ENCODE measurements at regions not wholly inside any gene's neighbourhood (a gene's known extent, or its start where the extent isn't known, plus 50 kb on each side); places are given as distances from the start of the nearest gene placed in this dataset.

DNA sequence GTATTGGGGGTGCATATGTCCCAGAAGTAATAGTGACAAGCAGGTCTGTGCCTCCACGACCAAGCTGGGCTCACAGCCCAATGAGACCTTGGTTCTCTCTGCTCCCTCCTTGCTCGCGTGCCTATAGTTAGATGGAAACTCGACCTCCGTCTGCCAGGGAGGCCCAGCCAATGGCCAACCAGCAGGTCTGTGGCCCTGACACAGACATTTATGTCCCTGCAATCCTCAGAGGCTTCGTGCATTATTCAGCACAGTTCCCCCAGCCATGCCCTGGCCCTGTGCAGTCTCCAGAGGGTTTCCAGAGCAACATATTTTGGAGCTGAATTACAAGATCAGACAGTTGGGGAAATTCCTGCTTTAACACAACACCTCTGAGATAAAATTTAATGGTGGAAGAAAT, 105.1 kb downstream of the UQCRFS1 start:
- Mint-ChIP-seq H3K4me1 (peaks cover 21% of the 10 kb centered on the region), H3K27me3 (ENCODE audit: low read depth, poor library complexity) (peaks cover 34% of the 10 kb centered on the region), H3K36me3 (ENCODE audit: low read depth) (no peaks in the 10 kb centered on the region), H3K9me3 (no peaks in the 10 kb centered on the region), H3K4me3 (no peak overlapping the region), H3K27ac (no peak overlapping the region)
- no peak for DNase-seq
- TF ChIP-seq, protein P1, sequence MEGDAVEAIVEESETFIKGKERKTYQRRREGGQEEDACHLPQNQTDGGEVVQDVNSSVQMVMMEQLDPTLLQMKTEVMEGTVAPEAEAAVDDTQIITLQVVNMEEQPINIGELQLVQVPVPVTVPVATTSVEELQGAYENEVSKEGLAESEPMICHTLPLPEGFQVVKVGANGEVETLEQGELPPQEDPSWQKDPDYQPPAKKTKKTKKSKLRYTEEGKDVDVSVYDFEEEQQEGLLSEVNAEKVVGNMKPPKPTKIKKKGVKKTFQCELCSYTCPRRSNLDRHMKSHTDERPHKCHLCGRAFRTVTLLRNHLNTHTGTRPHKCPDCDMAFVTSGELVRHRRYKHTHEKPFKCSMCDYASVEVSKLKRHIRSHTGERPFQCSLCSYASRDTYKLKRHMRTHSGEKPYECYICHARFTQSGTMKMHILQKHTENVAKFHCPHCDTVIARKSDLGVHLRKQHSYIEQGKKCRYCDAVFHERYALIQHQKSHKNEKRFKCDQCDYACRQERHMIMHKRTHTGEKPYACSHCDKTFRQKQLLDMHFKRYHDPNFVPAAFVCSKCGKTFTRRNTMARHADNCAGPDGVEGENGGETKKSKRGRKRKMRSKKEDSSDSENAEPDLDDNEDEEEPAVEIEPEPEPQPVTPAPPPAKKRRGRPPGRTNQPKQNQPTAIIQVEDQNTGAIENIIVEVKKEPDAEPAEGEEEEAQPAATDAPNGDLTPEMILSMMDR (IDR thresholded peaks at IDR 0.05), result no peak

- peaks cover 30% of the 10 kb centered on the region for H3K27me3 Mint-ChIP-seq (ENCODE audit: low read depth, poor library complexity)
- DNase-seq, result no peak
- peaks cover 21% of the 10 kb centered on the region for H3K4me1 Mint-ChIP-seq
- no peak overlapping the region for H3K4me3 Mint-ChIP-seq
- H3K27ac Mint-ChIP-seq, result no peak overlapping the region
- H3K9me3 Mint-ChIP-seq, result peaks cover 6% of the 10 kb centered on the region
- H3K36me3 Mint-ChIP-seq (ENCODE audit: low read depth), result no peaks in the 10 kb centered on the region
- TF ChIP-seq, protein P1 (IDR thresholded peaks at IDR 0.05), result no peak
Observed at GRCh38 chr19:29106346-29106885, 106.5 kb downstream of the UQCRFS1 start.

DNA sequence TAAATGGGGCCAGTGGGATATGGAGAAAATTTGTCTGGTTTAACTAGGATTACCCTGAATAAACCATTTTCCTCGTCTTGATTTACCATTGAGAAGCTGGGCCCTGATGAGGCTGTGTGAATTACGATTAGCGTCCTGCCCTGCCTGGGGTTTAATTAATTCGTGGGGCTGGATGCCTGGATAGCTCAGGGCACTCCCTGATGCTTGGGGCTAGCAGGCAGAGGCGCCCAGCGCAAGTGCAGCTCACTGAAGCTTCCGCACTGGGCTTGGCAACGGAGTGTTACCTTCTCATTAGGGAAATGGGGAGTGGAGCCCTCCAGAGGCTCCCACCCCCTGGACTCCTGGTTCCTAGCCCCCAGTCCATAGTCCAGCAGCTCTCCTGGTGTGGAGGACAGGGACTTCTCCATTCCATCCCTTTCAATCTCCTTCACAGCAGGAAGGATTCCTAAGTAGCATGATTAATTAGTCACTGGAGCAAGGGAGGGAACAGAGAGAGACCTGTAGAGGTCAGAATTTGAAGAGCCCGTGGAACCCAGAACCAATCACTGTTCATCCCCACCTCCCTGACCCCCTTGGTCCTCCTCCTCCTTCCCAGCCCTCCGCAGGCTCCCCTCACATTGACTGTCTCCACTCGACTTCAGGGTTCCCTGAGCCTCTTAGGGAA, 107.2 kb downstream of the UQCRFS1 start:
- no peaks in the 10 kb centered on the region for H3K36me3 Mint-ChIP-seq (ENCODE audit: low read depth)
- H3K9me3 Mint-ChIP-seq, result peaks cover 6% of the 10 kb centered on the region
- no peak overlapping the region for H3K4me3 Mint-ChIP-seq
- no peak for DNase-seq
- peaks cover 21% of the 10 kb centered on the region for H3K4me1 Mint-ChIP-seq
- TF ChIP-seq, protein P1 (IDR thresholded peaks at IDR 0.05), result no peak
- peaks cover 29% of the 10 kb centered on the region for H3K27me3 Mint-ChIP-seq (ENCODE audit: low read depth, poor library complexity)
- H3K27ac Mint-ChIP-seq, result no peak overlapping the region

DNA sequence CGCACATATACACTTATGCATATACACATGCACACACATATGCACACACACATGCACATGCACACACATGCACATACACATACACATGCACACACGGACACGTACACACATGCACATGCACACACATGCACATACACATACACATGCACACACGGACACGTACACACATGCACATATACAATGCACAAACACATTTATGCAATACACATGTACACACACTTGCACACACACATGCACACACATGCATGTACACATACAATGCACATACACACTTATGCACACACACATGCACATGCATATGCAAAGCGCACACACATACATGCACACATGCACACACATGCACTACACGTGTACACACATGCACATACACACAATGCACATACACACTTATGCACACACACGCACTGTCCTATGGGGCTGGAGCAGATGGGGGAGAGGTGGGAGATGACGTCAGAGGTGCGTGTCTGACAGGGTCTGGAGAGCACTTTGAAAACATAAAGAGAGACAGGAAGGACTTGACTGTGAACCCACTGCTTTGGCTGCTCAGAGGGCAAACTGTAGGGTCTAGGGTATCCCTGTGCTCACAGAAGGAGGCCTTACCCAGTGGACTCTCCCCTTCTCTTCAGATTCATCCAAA, 108.2 kb downstream of the UQCRFS1 start:
- peaks cover 21% of the 10 kb centered on the region for H3K4me1 Mint-ChIP-seq
- peaks cover 10% of the 10 kb centered on the region for H3K9me3 Mint-ChIP-seq
- no peak overlapping the region for H3K27ac Mint-ChIP-seq
- DNase-seq, result no peak
- peaks cover 28% of the 10 kb centered on the region for H3K27me3 Mint-ChIP-seq (ENCODE audit: low read depth, poor library complexity)
- H3K4me3 Mint-ChIP-seq, result no peak overlapping the region
- TF ChIP-seq, protein P1 (IDR thresholded peaks at IDR 0.05), result no peak
- H3K36me3 Mint-ChIP-seq (ENCODE audit: low read depth), result no peaks in the 10 kb centered on the region

GRCh38 chr19:29098863-29099481, 114.0 kb downstream of the UQCRFS1 start:
- TF ChIP-seq, protein P1 (IDR thresholded peaks at IDR 0.05), result no peak
- Mint-ChIP-seq H3K36me3 (ENCODE audit: low read depth) (no peaks in the 10 kb centered on the region), H3K9me3 (peaks cover 10% of the 10 kb centered on the region), H3K4me1 (no peaks in the 10 kb centered on the region), H3K4me3 (no peak overlapping the region), H3K27ac (no peak overlapping the region), H3K27me3 (ENCODE audit: low read depth, poor library complexity) (peaks cover 18% of the 10 kb centered on the region)
- no peak for DNase-seq
